Aorta (tissue), 5 donors: ENCODE measurements at regions not wholly inside any gene's neighbourhood (a gene's known extent, or its start where the extent isn't known, plus 50 kb on each side); places are given as distances from the start of the nearest gene placed in this dataset.

Experiments
- ATAC-seq: fragments of 200-7000 bp; cut with Tn5 transposase; one replicate; pipeline ENCODE4 v1.9.1; 2022; ENCODE audit warnings: moderate library complexity; ENCODE audit not compliant: low FRiP score
- DNase-seq, 2 donors: peaks; one replicate each; pipeline ENCODE4 v3.0.0-alpha.2; 2020
- H3K27ac ChIP-seq, 2 donors: one replicate each; pipeline ENCODE4 v1.5.1; 2013; ENCODE audit warnings: low read length in 2 of 2, mild to moderate bottlenecking in 2 of 2, moderate library complexity in 2 of 2, control low read depth in 1 of 2, inconsistent platforms in 1 of 2, low read depth in 1 of 2
- H3K27me3 ChIP-seq, 2 donors: one replicate each; pipeline ENCODE4 v1.6.1; 2013; ENCODE audit warnings: control low read depth in 1 of 2, low read length in 1 of 2, mild to moderate bottlenecking in 1 of 2, moderate library complexity in 1 of 2; ENCODE audit not compliant: insufficient read depth in 2 of 2, control insufficient read depth in 1 of 2
- H3K36me3 ChIP-seq, 2 donors: one replicate each; pipeline ENCODE4 v1.6.1; 2013; ENCODE audit warnings: control low read depth in 1 of 2, low read length in 1 of 2, mild to moderate bottlenecking in 1 of 2; ENCODE audit not compliant: insufficient read depth in 2 of 2, control insufficient read depth in 1 of 2
- H3K4me1 ChIP-seq, 2 donors: one replicate each; pipeline ENCODE4 v1.6.1; 2013; ENCODE audit warnings: low read length in 2 of 2, control low read depth in 1 of 2, mild to moderate bottlenecking in 1 of 2, moderate library complexity in 1 of 2; ENCODE audit not compliant: insufficient read depth in 2 of 2, control insufficient read depth in 1 of 2
- H3K4me3 ChIP-seq, 2 donors: one replicate each; pipeline ENCODE4 v1.5.1; 2013; ENCODE audit warnings: low read length in 2 of 2, control low read depth in 1 of 2, mild to moderate bottlenecking in 1 of 2
- H3K9me3 ChIP-seq: one replicate; pipeline ENCODE4 v1.6.1; 2013; ENCODE audit warnings: mild to moderate bottlenecking, low read length; ENCODE audit not compliant: control insufficient read depth
- WGBS, 2 donors: extraction: QIAGEN DNeasy Blood & Tissue Kit; methylation state at CpG; one replicate each; pipeline ENCODE4 v1.1.7; 2013; 5-methylcytosine and 5-hydroxymethylcytosine counted together
- intact Hi-C, 2 donors: fragments of 100-400 bp; cut with DNase I; formaldehyde crosslinking; loops; one replicate each; pipeline versions ENCODE4 v1.14.2 to v1.15.0; 2022
- donor health status: healthy with polysubstance abuse.
- donor health status: Bipolar disorder and iron deficiency.
- donor health status: DM: no; HTN: no; CAD: no.
- donor health status: DM: no; HTN: no; CAD: no.
- donor health status: DM: yes; HTN: yes; CAD: no.

DNA sequence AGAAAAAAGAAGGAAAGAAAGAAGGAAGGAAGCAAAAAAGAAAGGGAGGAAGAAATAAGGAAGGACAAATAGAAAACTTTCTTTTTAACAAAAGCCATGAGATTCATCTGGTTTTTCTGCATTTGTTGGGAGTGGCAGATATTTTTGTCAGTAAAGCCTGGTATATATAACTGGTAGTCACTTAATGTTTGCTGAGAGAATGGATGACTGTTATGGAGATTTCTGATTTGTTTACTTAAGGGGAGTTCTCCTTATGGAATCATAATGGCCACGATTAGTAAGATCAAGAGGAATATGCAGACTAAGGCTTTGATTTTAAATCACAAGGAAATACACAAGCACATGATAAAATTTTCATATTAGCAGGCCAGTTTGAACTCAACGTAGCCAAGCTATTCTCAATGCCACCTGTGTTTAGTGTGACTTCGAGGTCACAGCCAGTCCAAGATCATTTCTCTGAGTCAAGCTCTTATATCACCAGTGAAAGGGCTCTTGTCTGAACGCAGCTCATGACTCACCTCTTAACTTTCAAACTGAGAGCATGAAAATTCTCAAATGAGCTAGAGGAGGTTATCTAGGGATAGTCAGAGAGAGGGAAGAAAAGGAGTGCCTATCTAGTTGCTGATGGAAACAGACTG lies 445.1 kb upstream of the ZMIZ1 start:
- DNase-seq (no peak), ATAC-seq (no peak)
- intact Hi-C loops = no loop called here
- no peaks in the 10 kb centered on the region for H3K36me3 ChIP-seq
- H3K4me3 ChIP-seq = no peak overlapping the region
- H3K4me1 ChIP-seq = no peaks in the 10 kb centered on the region
- H3K9me3 ChIP-seq = no peaks in the 10 kb centered on the region
- WGBS, 2 donors = 43 to 51% methylated on average over 4 of the region's 4 CpGs
- no peak overlapping the region for H3K27ac ChIP-seq
- no peaks in the 10 kb centered on the region for H3K27me3 ChIP-seq

DNA sequence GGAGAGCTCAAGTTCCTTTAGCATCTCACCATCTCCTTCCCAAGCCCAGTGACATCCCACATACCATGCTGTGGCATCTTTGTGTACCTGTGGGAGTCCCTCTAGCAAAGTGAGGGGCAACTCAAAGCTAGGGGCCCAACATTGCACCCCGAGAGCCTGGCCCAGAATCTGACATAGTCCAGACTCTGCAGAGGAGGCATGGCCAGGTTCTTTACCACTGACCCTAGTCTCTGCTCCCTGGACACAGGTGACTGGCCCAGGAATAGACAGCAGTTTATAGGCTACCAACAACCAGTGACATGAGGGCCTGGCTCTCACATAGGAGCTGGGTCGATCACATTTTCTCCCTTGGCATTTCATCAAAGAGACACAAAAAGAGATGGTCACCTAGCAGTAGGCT lies 444.0 kb upstream of the ZMIZ1 start:
- 93 to 96% methylated on average over 2 of the region's 2 CpGs for WGBS, 2 donors
- no peak for ATAC-seq
- intact Hi-C loops = no loop called here
- Histone ChIP-seq H3K27me3 (no peaks in the 10 kb centered on the region), H3K4me3 (no peak overlapping the region), H3K27ac (no peak overlapping the region), H3K4me1 (no peaks in the 10 kb centered on the region), H3K9me3 (no peaks in the 10 kb centered on the region), H3K36me3 (no peaks in the 10 kb centered on the region)
- no peak for DNase-seq

DNA sequence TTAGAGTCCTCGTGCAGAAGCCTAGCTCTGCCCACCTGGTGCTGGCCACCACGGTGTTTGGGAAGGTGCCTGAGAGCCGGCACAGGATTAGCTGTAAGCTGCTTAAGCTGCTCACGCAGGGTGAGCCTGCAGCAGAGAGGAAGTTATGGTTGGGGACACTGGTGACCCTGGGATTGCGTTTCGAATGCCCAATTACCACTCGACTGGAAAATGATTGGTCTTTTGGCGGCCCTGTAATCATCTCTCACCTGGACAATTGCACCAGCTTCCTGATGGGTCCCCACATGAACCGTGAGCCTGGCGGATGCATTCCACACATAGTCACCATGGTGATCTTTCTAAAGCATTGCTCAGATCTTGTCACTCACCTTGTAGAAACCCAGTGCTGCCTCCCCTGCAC lies 442.3 kb upstream of the ZMIZ1 start:
- H3K4me3 ChIP-seq = no peak overlapping the region
- no peaks in the 10 kb centered on the region for H3K36me3 ChIP-seq
- 94% methylated on average over 10 of the region's 10 CpGs for WGBS, 2 donors
- no peak overlapping the region for H3K27ac ChIP-seq
- no peaks in the 10 kb centered on the region for H3K27me3 ChIP-seq
- H3K9me3 ChIP-seq = no peaks in the 10 kb centered on the region
- DNase-seq (no peak), ATAC-seq (peak; percentile 33)
- intact Hi-C loops = no loop called here
- no peaks in the 10 kb centered on the region for H3K4me1 ChIP-seq

DNA sequence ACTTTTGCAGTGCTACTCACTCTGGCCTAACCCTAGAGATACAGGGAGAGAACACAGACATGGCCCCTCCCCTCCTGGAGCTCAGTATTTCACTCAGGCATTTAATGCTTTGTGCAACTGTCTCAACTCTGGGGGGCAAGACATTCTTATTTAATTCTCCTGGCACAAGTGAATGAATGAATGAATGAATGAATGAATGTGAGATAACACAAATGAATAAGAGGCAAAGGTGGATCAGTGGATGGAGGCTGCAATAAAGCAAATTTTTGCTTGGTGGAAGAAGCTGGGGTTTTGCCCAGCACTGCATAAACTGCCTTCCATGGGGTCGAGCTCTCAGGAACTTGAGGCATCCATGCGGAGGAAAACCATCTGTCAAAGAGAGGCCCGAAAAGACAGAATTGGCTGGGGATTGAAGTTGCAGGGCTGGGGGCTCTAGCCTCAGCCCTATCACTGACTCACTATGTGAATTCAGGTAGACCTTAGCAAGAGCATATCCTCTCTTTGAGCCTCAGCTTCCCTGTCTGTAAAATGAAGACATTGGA lies 441.4 kb upstream of the ZMIZ1 start:
- Histone ChIP-seq H3K9me3 (no peaks in the 10 kb centered on the region), H3K27me3 (no peaks in the 10 kb centered on the region), H3K4me3 (no peak overlapping the region), H3K27ac (no peak overlapping the region), H3K36me3 (no peaks in the 10 kb centered on the region), H3K4me1 (no peaks in the 10 kb centered on the region)
- 96 to 98% methylated on average over 3 of the region's 3 CpGs for WGBS, 2 donors
- no peak for ATAC-seq
- no peak for DNase-seq
- intact Hi-C loops = no loop called here

DNA sequence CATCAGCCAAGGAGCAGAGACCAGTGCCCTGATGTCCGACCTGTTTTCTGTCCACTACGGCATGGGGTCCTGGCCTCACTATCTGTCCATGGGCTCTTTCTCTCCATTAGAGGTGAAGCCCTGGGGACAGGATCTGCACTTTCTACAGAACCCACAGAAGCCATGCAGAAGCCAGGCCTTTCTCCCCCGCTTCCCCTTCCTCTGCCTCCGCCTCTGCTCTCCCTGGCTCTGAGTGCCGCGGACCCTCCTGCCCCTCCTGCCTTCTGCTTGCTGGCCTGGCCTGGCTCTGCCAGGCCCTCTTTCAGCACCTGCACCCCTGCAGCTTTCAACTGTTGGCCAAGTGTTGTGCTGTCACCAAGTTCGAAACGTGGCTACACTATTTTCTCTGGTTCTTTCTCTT lies 439.8 kb upstream of the ZMIZ1 start:
- DNase-seq = no peak
- Histone ChIP-seq H3K9me3 (no peaks in the 10 kb centered on the region), H3K4me1 (no peaks in the 10 kb centered on the region), H3K27me3 (no peaks in the 10 kb centered on the region), H3K27ac (no peak overlapping the region), H3K36me3 (no peaks in the 10 kb centered on the region), H3K4me3 (no peak overlapping the region)
- no peak for ATAC-seq
- WGBS, 2 donors = 76 to 77% methylated on average over 8 of the region's 8 CpGs
- intact Hi-C loops = no loop called here

DNA sequence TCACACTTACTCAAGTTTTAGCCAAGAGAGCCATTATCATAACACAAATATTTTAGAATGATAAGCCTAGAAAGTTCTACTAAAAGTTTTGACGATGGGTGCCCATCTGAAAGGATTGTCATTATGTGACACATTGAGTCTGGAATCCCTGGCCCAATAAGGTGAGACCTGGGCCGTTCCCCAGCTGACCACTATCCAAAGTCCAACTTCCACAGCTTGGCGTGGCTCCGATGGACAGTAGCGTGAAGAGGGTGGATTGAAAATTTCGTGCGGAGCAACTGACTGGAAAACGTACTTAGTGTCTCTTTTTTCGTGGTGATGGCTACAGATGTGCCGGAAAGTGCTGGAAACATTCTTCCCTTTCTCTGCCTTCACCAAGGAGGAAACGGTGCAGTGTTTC lies 439.0 kb upstream of the ZMIZ1 start:
- Histone ChIP-seq H3K36me3 (no peaks in the 10 kb centered on the region), H3K4me3 (no peak overlapping the region), H3K9me3 (no peaks in the 10 kb centered on the region), H3K27me3 (no peaks in the 10 kb centered on the region), H3K27ac (no peak overlapping the region), H3K4me1 (no peaks in the 10 kb centered on the region)
- 22 to 35% methylated on average over 11 of the region's 11 CpGs for WGBS, 2 donors
- ATAC-seq = no peak
- intact Hi-C loops = no loop called here
- no peak for DNase-seq

DNA sequence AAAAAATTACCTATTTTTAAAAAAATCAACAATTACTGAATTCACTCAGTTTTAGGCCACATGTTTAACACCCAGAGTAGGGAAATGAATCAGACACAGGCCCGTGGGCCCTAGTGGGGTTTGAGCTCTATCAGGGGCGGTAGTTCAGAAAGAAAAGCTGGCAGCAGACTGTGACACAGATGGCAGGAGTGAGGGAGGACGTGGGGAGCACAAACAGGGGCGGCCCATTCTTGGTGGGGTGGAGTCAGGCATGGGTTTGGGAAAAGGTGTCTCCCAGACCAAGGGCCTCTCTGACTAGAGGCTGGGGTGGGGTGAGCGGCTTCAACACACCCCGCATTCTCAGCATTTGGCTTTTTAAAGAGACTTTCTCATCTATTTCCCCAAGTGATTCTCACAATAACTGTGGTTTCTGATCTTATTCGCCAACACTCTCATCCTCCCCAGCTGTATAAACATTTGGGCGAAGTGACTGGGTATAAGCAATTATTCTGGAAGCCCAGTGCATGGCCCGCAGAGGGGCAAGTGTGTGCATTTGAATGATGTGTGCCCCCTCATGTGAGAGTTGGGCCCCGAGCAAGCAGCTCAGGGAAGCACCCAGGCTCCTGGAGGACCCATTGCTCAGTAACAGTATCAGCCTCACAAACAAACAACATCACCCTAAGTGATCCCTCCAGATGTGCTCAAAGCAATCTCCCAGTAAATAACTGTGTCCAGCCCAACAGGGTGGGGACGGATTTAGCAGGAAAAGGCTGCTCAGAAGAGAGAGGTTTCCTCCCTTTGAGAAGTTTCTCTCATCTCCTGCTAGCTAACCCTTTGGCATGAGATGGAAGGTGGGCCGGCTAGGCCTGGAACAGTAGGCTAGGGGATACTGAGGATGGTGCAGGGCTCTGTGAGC lies 437.6 kb upstream of the ZMIZ1 start:
- no peaks in the 10 kb centered on the region for H3K4me1 ChIP-seq
- H3K9me3 ChIP-seq = no peaks in the 10 kb centered on the region
- no peaks in the 10 kb centered on the region for H3K36me3 ChIP-seq
- H3K27ac ChIP-seq = no peak overlapping the region
- WGBS, 2 donors = 90 to 91% methylated on average over 12 of the region's 12 CpGs
- H3K4me3 ChIP-seq = no peak overlapping the region
- H3K27me3 ChIP-seq = no peaks in the 10 kb centered on the region
- intact Hi-C loops = no loop called here
- no peak for DNase-seq
- ATAC-seq = no peak

DNA sequence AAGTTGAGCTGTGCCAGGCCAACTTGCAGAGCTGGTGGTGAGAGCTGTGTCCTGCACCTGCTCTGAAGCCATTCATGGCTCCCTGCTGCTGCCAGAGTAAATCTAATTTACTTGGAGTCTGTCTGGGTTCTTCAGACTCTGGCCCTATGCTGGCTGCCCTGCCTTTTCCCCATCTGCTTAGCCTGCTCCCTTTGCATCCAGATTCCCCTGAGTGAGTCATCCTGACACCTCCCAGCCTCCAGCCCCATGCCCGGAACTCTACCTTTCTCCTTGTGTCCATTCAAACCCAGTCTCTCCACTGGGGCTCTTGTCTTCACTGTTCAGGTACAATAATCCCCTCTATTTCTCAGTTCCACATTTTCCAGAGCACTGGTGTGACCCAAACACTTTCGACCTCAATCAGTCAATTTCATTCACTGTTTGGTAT lies 434.4 kb upstream of the ZMIZ1 start:
- H3K4me1 ChIP-seq = no peaks in the 10 kb centered on the region
- no peak overlapping the region for H3K4me3 ChIP-seq
- H3K36me3 ChIP-seq = no peaks in the 10 kb centered on the region
- DNase-seq = no peak
- 28 to 47% methylated on average over 2 of the region's 2 CpGs for WGBS, 2 donors
- H3K27ac ChIP-seq = no peak overlapping the region
- no peaks in the 10 kb centered on the region for H3K27me3 ChIP-seq
- intact Hi-C loops = no loop called here
- no peak for ATAC-seq
- no peaks in the 10 kb centered on the region for H3K9me3 ChIP-seq

DNA sequence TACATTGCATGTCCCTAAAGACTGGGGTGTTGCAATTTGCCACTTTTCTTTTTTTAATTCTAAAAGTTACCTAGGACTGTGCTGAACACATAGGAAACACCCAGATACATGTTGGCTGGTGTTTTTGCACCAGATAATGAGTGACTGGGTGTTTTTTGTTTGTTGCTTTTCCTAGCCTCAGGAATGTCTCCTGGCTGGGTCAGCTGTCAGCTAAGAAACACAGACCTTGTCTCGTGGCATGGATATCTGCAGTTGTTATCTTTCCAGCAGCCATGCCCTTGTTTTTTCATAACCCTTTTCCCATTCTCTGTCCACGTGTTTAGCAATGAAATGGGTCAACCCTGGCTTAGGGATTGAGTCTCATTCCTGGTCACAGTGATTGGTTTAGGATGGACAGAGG lies 433.9 kb upstream of the ZMIZ1 start:
- Histone ChIP-seq H3K36me3 (no peaks in the 10 kb centered on the region), H3K27me3 (no peaks in the 10 kb centered on the region), H3K4me3 (no peak overlapping the region), H3K27ac (no peak overlapping the region), H3K4me1 (no peaks in the 10 kb centered on the region), H3K9me3 (no peaks in the 10 kb centered on the region)
- ATAC-seq (no peak), DNase-seq (no peak)
- 0 to 3% methylated on average over 2 of the region's 2 CpGs for WGBS, 2 donors
- intact Hi-C loops = no loop called here
